ENCODE measurements at regions not wholly inside any gene's neighbourhood (a gene's known extent, or its start where the extent isn't known, plus 50 kb on each side); places are given as distances from the start of the nearest gene placed in this dataset.

GRCh38 chr20:50270569-50270968 is 79.9 kb downstream of the CEBPB start:
- DNase-seq, result no peak
- H3K4me1 Mint-ChIP-seq, result peaks cover 31% of the 10 kb centered on the region
- H3K36me3 Mint-ChIP-seq (ENCODE audit: low read depth), result no peaks in the 10 kb centered on the region
- no peak overlapping the region for H3K4me3 Mint-ChIP-seq
- TF ChIP-seq CTCF (IDR thresholded peaks at IDR 0.05), result no peak
- H3K27me3 Mint-ChIP-seq (ENCODE audit: low read depth, poor library complexity), result peaks cover 16% of the 10 kb centered on the region
- no peaks in the 10 kb centered on the region for H3K9me3 Mint-ChIP-seq
- H3K27ac Mint-ChIP-seq, result peak overlapping the region; percentile 45

- H3K36me3 Mint-ChIP-seq (ENCODE audit: low read depth), result no peaks in the 10 kb centered on the region
- no peak for TF ChIP-seq CTCF (IDR thresholded peaks at IDR 0.05)
- peaks cover 16% of the 10 kb centered on the region for H3K27me3 Mint-ChIP-seq (ENCODE audit: low read depth, poor library complexity)
- no peak overlapping the region for H3K4me3 Mint-ChIP-seq
- DNase-seq, result no peak
- H3K4me1 Mint-ChIP-seq, result peaks cover 37% of the 10 kb centered on the region
- H3K9me3 Mint-ChIP-seq, result no peaks in the 10 kb centered on the region
- H3K27ac Mint-ChIP-seq, result no peak overlapping the region
Observed at GRCh38 chr20:50271176-50271575, 80.5 kb downstream of the CEBPB start.

GRCh38 chr20:50271612-50272011 is 81.0 kb downstream of the CEBPB start:
- H3K4me1 Mint-ChIP-seq, result peaks cover 40% of the 10 kb centered on the region
- H3K27ac Mint-ChIP-seq, result no peak overlapping the region
- no peak overlapping the region for H3K4me3 Mint-ChIP-seq
- no peaks in the 10 kb centered on the region for H3K9me3 Mint-ChIP-seq
- H3K27me3 Mint-ChIP-seq (ENCODE audit: low read depth, poor library complexity), result peaks cover 16% of the 10 kb centered on the region
- no peak for DNase-seq
- TF ChIP-seq CTCF (IDR thresholded peaks at IDR 0.05), result no peak
- no peaks in the 10 kb centered on the region for H3K36me3 Mint-ChIP-seq (ENCODE audit: low read depth)

GRCh38 chr20:50272030-50272723 is 81.5 kb downstream of the CEBPB start:
- no peak for DNase-seq
- Mint-ChIP-seq H3K4me1 (peaks cover 45% of the 10 kb centered on the region), H3K27ac (no peak overlapping the region), H3K36me3 (ENCODE audit: low read depth) (no peaks in the 10 kb centered on the region), H3K27me3 (ENCODE audit: low read depth, poor library complexity) (peaks cover 16% of the 10 kb centered on the region), H3K9me3 (no peaks in the 10 kb centered on the region), H3K4me3 (no peak overlapping the region)
- TF ChIP-seq CTCF (IDR thresholded peaks at IDR 0.05), result no peak

GRCh38 chr20:50272724-50273446 is 82.3 kb downstream of the CEBPB start:
- no peak for TF ChIP-seq CTCF (IDR thresholded peaks at IDR 0.05)
- Mint-ChIP-seq H3K9me3 (no peaks in the 10 kb centered on the region), H3K36me3 (ENCODE audit: low read depth) (no peaks in the 10 kb centered on the region), H3K27me3 (ENCODE audit: low read depth, poor library complexity) (peaks cover 12% of the 10 kb centered on the region), H3K4me1 (peaks cover 46% of the 10 kb centered on the region), H3K27ac (no peak overlapping the region), H3K4me3 (no peak overlapping the region)
- no peak for DNase-seq
